Mucosa of descending colon (tissue), 3 donors: ENCODE measurements at regions not wholly inside any gene's neighbourhood (a gene's known extent, or its start where the extent isn't known, plus 50 kb on each side); places are given as distances from the start of the nearest gene placed in this dataset.
A peak's percentile ranks its signal among the peaks of the same experiment; 100 is the strongest.

Experiments
- ATAC-seq: fragments of 200-7000 bp; cut with Tn5 transposase; one replicate; pipeline ENCODE4 v1.9.1; 2020; ENCODE audit warnings: mild to moderate bottlenecking, moderate library complexity
- DNase-seq, 3 donors: peaks; one replicate each; pipeline ENCODE4 v3.0.0-alpha.2; 2020
- H3K36me3 ChIP-seq: fragments of 200-600 bp; one replicate; pipeline ENCODE4 v1.8.0; 2021; ENCODE audit warnings: low read depth, mild to moderate bottlenecking
- H3K4me1 ChIP-seq: fragments of 200-600 bp; one replicate; pipeline ENCODE4 v1.8.0; 2021; ENCODE audit warnings: low read depth, mild to moderate bottlenecking
- H3K4me3 ChIP-seq: fragments of 200-600 bp; one replicate; pipeline ENCODE4 v1.8.0; 2021; ENCODE audit warnings: mild to moderate bottlenecking
- H3K9me3 ChIP-seq: fragments of 200-600 bp; one replicate; pipeline ENCODE4 v1.8.0; 2021; ENCODE audit warnings: mild to moderate bottlenecking
- intact Hi-C, 2 donors: fragments of 100-400 bp; cut with DNase I in 1 of 2; cut with micrococcal nuclease in 1 of 2; formaldehyde crosslinking; loops; one replicate each; pipeline versions ENCODE4 v1.11.0 to v1.11.1; 2022; cut with DNase I, micrococcal nuclease
- TF ChIP-seq, protein P1 (sequence below): fragments of 200-600 bp; IDR thresholded peaks from one replicate; pipeline ENCODE4 v1.8.0; 2022; ENCODE audit warnings: antibody characterized with exemption, mild to moderate bottlenecking
- donor health status: DM: no; HTN: no; CAD: no; lungs with moderate emphysema.
- donor health status: DM: no; HTN: no; CAD: no.
- donor health status: DM: no; HTN: yes; CAD: no.

DNA sequence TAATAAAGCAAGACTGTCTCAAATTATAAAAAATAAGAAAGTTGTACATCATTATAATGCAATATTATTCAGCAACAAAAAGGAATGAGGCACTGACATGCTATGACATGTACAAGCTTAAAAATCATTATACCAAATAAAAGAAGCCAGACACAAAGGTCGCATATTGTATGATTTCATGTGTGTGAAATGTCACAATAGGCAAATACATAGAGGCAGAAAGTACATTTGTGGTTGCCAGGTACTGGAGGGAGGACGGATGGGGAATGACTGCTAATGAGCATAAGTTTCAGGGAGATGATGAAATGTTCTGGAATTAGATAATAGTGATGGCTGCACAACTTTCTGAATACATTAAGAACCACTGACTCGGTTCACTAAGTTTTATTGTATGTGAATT, 73.6 kb upstream of the NBPF3 start:
- no peak overlapping the region for H3K4me3 ChIP-seq
- TF ChIP-seq, protein P1, sequence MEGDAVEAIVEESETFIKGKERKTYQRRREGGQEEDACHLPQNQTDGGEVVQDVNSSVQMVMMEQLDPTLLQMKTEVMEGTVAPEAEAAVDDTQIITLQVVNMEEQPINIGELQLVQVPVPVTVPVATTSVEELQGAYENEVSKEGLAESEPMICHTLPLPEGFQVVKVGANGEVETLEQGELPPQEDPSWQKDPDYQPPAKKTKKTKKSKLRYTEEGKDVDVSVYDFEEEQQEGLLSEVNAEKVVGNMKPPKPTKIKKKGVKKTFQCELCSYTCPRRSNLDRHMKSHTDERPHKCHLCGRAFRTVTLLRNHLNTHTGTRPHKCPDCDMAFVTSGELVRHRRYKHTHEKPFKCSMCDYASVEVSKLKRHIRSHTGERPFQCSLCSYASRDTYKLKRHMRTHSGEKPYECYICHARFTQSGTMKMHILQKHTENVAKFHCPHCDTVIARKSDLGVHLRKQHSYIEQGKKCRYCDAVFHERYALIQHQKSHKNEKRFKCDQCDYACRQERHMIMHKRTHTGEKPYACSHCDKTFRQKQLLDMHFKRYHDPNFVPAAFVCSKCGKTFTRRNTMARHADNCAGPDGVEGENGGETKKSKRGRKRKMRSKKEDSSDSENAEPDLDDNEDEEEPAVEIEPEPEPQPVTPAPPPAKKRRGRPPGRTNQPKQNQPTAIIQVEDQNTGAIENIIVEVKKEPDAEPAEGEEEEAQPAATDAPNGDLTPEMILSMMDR = no peak
- H3K9me3 ChIP-seq = no peaks in the 10 kb centered on the region
- H3K4me1 ChIP-seq = peaks cover 8% of the 10 kb centered on the region
- no peak for ATAC-seq
- DNase-seq = no peak
- intact Hi-C loops = loop anchor here (5.0 to 10.0 kb wide), 2 partner anchors 131 to 134 kb away; no protein-coding TSS in a partner anchor
- H3K36me3 ChIP-seq = no peaks in the 10 kb centered on the region

GRCh38 chr1:21365036-21365435, 74.8 kb upstream of the ECE1 start:
- intact Hi-C loops = loop anchor here (5.0 to 10.0 kb wide), 2 partner anchors 130 to 133 kb away; no protein-coding TSS in a partner anchor
- no peaks in the 10 kb centered on the region for H3K9me3 ChIP-seq
- no peak for ATAC-seq
- peaks cover 8% of the 10 kb centered on the region for H3K4me1 ChIP-seq
- no peak overlapping the region for H3K4me3 ChIP-seq
- DNase-seq = no peak
- no peaks in the 10 kb centered on the region for H3K36me3 ChIP-seq
- TF ChIP-seq, protein P1 = no peak

DNA sequence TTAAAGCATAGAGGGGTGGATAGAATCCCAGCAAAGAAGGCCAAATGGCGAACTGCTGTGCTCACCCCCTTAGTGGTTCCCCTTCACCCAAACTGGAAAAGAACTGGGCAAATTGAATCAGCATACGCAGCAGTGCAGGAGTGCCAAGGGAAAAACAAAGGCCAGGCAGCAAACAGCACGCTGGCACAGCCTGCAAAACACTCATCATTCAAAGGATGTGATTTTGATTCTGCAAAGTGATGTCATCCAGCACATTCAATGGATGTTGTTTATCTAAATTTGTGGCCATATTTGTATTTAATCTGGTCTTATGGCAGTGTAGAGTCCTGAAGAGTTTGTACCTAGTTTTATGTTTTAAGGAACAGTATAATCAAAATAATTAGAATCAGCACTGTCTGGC, 71.8 kb upstream of the ECE1 start:
- DNase-seq (no peak), ATAC-seq (no peak)
- Histone ChIP-seq H3K9me3 (no peaks in the 10 kb centered on the region), H3K36me3 (no peaks in the 10 kb centered on the region), H3K4me1 (no peaks in the 10 kb centered on the region), H3K4me3 (no peak overlapping the region)
- TF ChIP-seq, protein P1 = no peak
- intact Hi-C loops = loop anchor here in 1 of 2 donors (10.0 kb wide), 1 partner anchor 127 kb away; no protein-coding TSS in a partner anchor

DNA sequence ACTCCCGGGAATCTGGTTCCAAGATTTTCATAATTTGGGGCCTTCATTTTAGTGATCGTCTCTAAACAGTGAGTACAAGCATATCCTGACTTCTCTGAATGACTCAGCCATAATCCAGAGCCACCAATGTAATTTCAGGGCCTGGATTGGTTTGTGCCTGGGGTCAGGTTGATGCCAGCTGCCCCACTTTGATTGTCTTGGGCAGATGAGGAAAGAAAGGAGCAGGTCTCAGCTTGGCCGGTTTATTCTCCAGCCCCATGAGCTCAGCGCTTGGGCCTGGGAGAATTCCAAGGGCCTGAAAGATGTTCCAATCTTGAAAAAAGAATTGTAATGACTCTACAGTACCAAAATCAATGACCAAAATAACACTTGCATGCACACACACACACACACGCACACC, 71.2 kb upstream of the ECE1 start:
- TF ChIP-seq, protein P1 = no peak
- H3K36me3 ChIP-seq = no peaks in the 10 kb centered on the region
- no peaks in the 10 kb centered on the region for H3K9me3 ChIP-seq
- intact Hi-C loops = loop anchor here in 1 of 2 donors (10.0 kb wide), 1 partner anchor 127 kb away; no protein-coding TSS in a partner anchor
- H3K4me3 ChIP-seq = no peak overlapping the region
- DNase-seq (no peak), ATAC-seq (no peak)
- H3K4me1 ChIP-seq = no peaks in the 10 kb centered on the region

DNA sequence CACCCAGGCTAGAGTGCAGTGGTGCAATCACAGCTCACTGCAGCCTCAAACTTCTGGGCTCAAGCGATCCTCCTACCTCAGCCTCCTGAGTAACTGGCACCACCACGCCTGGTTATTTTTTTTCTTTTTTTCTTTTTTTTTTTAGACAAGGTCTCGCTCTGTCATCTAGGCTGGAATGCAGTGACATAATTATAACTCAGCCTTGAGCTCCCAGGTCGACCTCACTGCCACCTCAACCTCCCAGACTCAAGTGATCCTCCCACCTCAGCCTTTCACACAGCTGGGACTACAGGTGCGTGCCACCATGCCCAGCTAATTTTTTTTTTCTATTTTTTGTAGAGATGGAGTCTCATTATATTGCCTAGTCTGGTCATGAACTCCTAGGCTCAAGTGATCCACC, 66.9 kb upstream of the ECE1 start:
- TF ChIP-seq, protein P1 = no peak
- Histone ChIP-seq H3K4me1 (no peaks in the 10 kb centered on the region), H3K4me3 (no peak overlapping the region), H3K36me3 (no peaks in the 10 kb centered on the region), H3K9me3 (no peaks in the 10 kb centered on the region)
- DNase-seq (no peak), ATAC-seq (no peak)
- intact Hi-C loops = no loop called here

- peak; percentile 53 for ATAC-seq
- TF ChIP-seq, protein P1 = no peak
- Histone ChIP-seq H3K9me3 (no peaks in the 10 kb centered on the region), H3K4me1 (no peaks in the 10 kb centered on the region), H3K4me3 (no peak overlapping the region), H3K36me3 (no peaks in the 10 kb centered on the region)
- no peak for DNase-seq
- intact Hi-C loops = no loop called here
Observed at GRCh38 chr1:21355956-21356355, 65.7 kb upstream of the ECE1 start.
